Nephron (organoid): ENCODE measurements at regions not wholly inside any gene's neighbourhood (a gene's known extent, or its start where the extent isn't known, plus 50 kb on each side); places are given as distances from the start of the nearest gene placed in this dataset.

Experiments
- H3K27ac Mint-ChIP-seq, 3 experiments: 2 replicates each; pipeline ENCODE4 v1.8.0; 2020; ENCODE audit warnings: mixed read lengths in 3 of 3, mild to moderate bottlenecking in 2 of 3, moderate library complexity in 1 of 3
- H3K27me3 Mint-ChIP-seq: 2 replicates; pipeline ENCODE4 v1.8.0; 2021; ENCODE audit warnings: low read depth, mild to moderate bottlenecking, moderate library complexity, mixed read lengths
- H3K36me3 Mint-ChIP-seq: 2 replicates; pipeline ENCODE4 v1.8.0; 2020; ENCODE audit warnings: low read depth, mixed read lengths
- H3K4me1 Mint-ChIP-seq: 2 replicates; pipeline ENCODE4 v1.8.0; 2020; ENCODE audit warnings: mixed read lengths
- H3K4me3 Mint-ChIP-seq, 3 experiments: 2 replicates each; pipeline ENCODE4 v1.8.0; 2020; ENCODE audit warnings: mild to moderate bottlenecking in 3 of 3, mixed read lengths in 3 of 3, moderate library complexity in 2 of 3
- H3K9me3 Mint-ChIP-seq: 2 replicates; pipeline ENCODE4 v1.8.0; 2020; ENCODE audit warnings: mixed read lengths
- CTCF ChIP-seq, 3 experiments: fragments of 200-600 bp; sonication (generic); IDR thresholded peaks; one replicate each; pipeline ENCODE4 v1.5.0; 2021; ENCODE audit warnings: antibody characterized with exemption in 3 of 3; ENCODE audit not compliant: unreplicated experiment in 3 of 3

DNA sequence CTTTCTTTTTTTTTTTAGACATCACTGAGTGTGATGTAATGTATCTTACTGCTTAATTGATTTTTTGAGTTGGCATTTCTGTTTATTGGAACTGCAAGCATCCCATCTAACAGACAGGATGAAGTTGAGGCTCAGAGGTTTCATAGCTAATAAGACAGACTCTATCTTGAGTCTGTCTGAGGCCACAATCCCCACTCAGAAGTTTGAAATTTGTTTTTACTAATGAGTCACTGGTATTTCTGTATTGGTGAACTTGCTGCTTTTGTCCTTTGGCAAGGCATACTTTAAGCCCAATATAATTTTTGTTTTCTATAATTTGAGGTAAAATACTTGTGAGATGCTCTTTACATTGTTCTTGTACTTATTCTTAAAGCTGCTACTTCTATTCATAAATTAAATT, 491.2 kb downstream of the PSAT1 start:
- TF ChIP-seq CTCF (IDR thresholded peaks at IDR 0.05; ENCODE audit: unreplicated experiment in 3 of 3), result no peak
- no peak overlapping the region for H3K4me3 Mint-ChIP-seq
- H3K9me3 Mint-ChIP-seq, result peaks cover 7% of the 10 kb centered on the region
- no peaks in the 10 kb centered on the region for H3K4me1 Mint-ChIP-seq
- no peaks in the 10 kb centered on the region for H3K27me3 Mint-ChIP-seq
- no peak overlapping the region for H3K27ac Mint-ChIP-seq
- no peaks in the 10 kb centered on the region for H3K36me3 Mint-ChIP-seq

GRCh38 chr9:78791779-78792178, 494.9 kb downstream of the PSAT1 start:
- no peak overlapping the region for H3K4me3 Mint-ChIP-seq
- no peak for TF ChIP-seq CTCF (IDR thresholded peaks at IDR 0.05; ENCODE audit: unreplicated experiment in 3 of 3)
- H3K27me3 Mint-ChIP-seq, result no peaks in the 10 kb centered on the region
- no peaks in the 10 kb centered on the region for H3K4me1 Mint-ChIP-seq
- H3K36me3 Mint-ChIP-seq, result no peaks in the 10 kb centered on the region
- no peak overlapping the region for H3K27ac Mint-ChIP-seq
- peaks cover 7% of the 10 kb centered on the region for H3K9me3 Mint-ChIP-seq

DNA sequence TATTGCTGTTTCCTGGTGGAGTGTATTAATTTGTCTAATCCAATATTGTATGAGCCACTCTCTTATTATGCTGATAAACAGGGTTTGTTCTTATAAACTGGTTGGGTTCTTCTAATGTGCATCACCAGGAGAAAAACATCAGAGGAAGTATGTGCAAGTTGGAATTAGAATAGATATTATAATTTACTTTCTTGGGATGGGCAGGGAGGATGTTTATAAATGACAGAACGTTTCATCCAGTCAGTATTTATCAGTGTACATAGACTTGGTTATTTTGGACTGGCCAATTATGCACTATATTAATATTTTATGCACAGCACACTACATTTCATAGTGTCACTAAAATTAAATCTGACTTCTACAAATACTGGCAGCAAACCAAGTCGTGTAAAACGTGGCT, 495.8 kb downstream of the PSAT1 start:
- no peak overlapping the region for H3K27ac Mint-ChIP-seq
- no peaks in the 10 kb centered on the region for H3K36me3 Mint-ChIP-seq
- no peaks in the 10 kb centered on the region for H3K4me1 Mint-ChIP-seq
- no peaks in the 10 kb centered on the region for H3K27me3 Mint-ChIP-seq
- no peak for TF ChIP-seq CTCF (IDR thresholded peaks at IDR 0.05; ENCODE audit: unreplicated experiment in 3 of 3)
- no peak overlapping the region for H3K4me3 Mint-ChIP-seq
- H3K9me3 Mint-ChIP-seq, result peaks cover 7% of the 10 kb centered on the region

- H3K36me3 Mint-ChIP-seq, result no peaks in the 10 kb centered on the region
- H3K4me3 Mint-ChIP-seq, result no peak overlapping the region
- H3K9me3 Mint-ChIP-seq, result peaks cover 2% of the 10 kb centered on the region
Observed at GRCh38 chr9:78805771-78806170, 508.8 kb downstream of the PSAT1 start.

GRCh38 chr9:78806492-78807160, 509.7 kb downstream of the PSAT1 start:
- peaks cover 2% of the 10 kb centered on the region for H3K9me3 Mint-ChIP-seq
- H3K4me3 Mint-ChIP-seq, result no peak overlapping the region
- peak overlapping the region in 1 of 3 experiments; percentile 45 for H3K27ac Mint-ChIP-seq
- H3K27me3 Mint-ChIP-seq, result no peaks in the 10 kb centered on the region
- no peak for TF ChIP-seq CTCF (IDR thresholded peaks at IDR 0.05; ENCODE audit: unreplicated experiment in 3 of 3)
- H3K4me1 Mint-ChIP-seq, result peaks cover 13% of the 10 kb centered on the region
- H3K36me3 Mint-ChIP-seq, result no peaks in the 10 kb centered on the region

More at GRCh38 chr9:78805771-78806170, 508.8 kb downstream of the PSAT1 start:
- Mint-ChIP-seq H3K27me3 (no peaks in the 10 kb centered on the region), H3K4me1 (peaks cover 13% of the 10 kb centered on the region), H3K27ac (no peak overlapping the region)
- TF ChIP-seq CTCF (IDR thresholded peaks at IDR 0.05; ENCODE audit: unreplicated experiment in 3 of 3), result no peak

GRCh38 chr9:78807286-78807685, 510.4 kb downstream of the PSAT1 start:
- no peak overlapping the region for H3K4me3 Mint-ChIP-seq
- TF ChIP-seq CTCF (IDR thresholded peaks at IDR 0.05; ENCODE audit: unreplicated experiment in 3 of 3), result no peak
- H3K36me3 Mint-ChIP-seq, result no peaks in the 10 kb centered on the region
- peaks cover 13% of the 10 kb centered on the region for H3K4me1 Mint-ChIP-seq
- no peaks in the 10 kb centered on the region for H3K27me3 Mint-ChIP-seq
- no peak overlapping the region for H3K27ac Mint-ChIP-seq
- peaks cover 2% of the 10 kb centered on the region for H3K9me3 Mint-ChIP-seq
